Stimulated activated CD8-positive, alpha-beta memory T cell treated with anti-CD3 and anti-CD28 coated beads, Interleukin-12 subunit alpha, Interleukin-12 subunit beta, amount 100 ng/mL, for 4 hours (primary cell): ENCODE measurements at regions not wholly inside any gene's neighbourhood (a gene's known extent, or its start where the extent isn't known, plus 50 kb on each side); places are given as distances from the start of the nearest gene placed in this dataset.

Source experiments
- DNase-seq: peaks from one replicate; pipeline ENCODE4 v3.0.0-alpha.2; 2020; ENCODE audit warnings: low read depth

DNA sequence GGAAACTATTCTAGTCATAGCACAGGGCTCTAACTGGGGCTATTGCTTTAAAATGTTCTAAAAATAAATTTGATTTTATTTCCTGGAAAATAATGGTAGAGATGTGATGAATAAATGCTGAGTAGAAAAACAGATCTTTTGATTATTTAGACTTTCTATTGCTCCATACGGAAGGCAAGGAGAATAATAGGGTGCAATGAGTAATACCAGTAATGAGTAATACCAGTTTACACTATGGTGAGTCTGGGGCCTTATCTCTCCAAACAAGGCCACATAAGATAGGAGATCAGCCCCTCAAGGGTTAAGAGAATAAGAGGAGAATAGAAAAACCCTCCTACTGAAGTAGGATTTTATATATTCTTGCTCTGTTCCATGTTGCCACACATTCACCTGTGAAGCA lies 390.4 kb downstream of the KLF5 start:
- DNase-seq, result no peak

DNA sequence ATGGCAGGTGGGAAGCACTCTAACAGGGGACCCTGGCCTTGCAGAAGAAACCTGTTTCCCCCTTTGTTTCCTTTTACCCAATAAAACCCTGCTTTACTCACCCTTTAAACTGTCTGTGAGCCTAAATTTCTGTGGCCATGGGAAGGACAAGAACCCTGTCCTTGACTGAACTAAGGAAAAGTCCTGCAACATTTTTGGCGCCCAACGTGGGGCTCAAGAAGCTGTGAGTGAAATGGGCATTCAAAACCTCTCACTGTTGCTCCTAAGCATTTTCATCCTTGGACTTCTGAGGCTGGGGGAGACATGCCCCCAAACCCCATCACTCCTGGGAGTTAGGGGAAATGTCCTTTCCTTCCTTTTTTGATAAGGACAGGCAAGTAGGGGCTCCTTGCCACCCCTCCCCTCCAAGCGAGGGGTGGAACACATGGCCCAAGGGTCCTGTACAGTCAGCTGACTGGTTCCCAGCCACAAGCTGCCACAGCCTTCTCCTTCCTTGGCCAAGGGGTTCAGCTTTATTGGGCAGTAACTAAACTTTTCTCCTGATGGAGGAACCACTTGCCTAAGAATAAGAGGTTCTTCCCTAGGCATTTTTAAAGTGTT lies 381.6 kb downstream of the KLF5 start:
- DNase-seq, result no peak

DNA sequence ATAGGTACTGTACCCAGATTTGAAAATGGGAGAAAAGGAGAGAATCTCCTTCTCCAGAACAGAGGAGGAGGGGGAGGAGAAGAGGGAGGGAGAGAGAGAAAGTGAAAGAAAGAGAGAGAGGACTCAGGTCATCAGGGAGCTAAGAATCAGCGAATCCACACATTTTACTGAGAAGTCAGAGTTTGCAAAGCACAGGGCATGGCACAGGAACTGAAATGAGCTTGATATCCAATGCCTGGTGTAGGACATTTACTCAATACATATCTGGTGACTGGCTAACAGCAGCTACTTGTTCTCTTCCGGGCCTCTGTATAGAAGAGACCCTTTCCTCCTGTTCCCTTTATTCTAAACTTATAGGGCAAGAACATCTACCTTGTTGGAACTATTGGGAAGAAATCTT lies 375.1 kb downstream of the KLF5 start:
- no peak for DNase-seq

- no peak for DNase-seq
These were observed 374.7 kb downstream of the KLF5 start for GRCh38 chr13:73433458-73433857.

DNA sequence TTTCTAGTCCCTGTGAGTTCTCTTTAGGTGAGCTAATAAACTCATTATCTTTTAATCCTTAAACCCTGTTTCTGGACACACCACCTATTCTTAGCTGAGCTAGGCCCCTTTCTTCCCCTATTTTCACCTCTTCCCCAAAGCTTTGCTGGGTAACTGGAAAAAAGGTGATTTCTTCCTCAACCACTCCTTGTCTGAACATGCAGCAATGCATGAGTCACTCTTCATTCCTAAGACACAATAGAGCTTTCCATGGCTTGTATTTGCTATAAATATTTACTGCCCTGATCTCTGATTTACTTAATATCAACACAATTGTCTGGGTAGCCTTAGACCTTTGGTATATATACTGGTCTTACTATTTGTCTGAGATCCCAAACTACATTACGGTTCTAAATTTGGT lies 370.9 kb downstream of the KLF5 start:
- no peak for DNase-seq

- no peak for DNase-seq
These were observed 369.9 kb downstream of the KLF5 start for GRCh38 chr13:73428706-73429105.

GRCh38 chr13:73428137-73428536 lies 369.3 kb downstream of the KLF5 start:
- DNase-seq, result no peak

GRCh38 chr13:73422973-73423372 lies 364.2 kb downstream of the KLF5 start:
- no peak for DNase-seq

GRCh38 chr13:73421310-73421912 lies 362.6 kb downstream of the KLF5 start:
- no peak for DNase-seq

DNA sequence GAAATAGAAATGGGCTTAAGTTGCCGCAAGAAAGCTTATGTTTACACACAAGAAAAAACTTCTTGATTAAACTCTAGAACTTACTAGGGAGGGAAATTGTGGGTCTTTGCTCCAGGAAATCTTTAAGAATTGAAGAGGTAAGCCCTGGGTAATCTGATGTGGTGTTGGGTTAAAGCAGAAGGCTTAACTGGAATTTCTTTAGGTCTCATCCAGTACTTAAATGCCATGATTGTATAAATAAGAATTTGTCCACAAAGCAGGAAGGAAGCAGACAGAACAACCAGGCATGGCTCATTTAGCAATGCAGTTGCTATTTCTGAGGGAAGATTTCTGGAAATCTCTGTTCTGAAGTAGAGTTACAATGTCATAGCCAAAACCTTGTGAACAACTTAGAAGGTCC lies 360.4 kb downstream of the KLF5 start:
- no peak for DNase-seq

DNA sequence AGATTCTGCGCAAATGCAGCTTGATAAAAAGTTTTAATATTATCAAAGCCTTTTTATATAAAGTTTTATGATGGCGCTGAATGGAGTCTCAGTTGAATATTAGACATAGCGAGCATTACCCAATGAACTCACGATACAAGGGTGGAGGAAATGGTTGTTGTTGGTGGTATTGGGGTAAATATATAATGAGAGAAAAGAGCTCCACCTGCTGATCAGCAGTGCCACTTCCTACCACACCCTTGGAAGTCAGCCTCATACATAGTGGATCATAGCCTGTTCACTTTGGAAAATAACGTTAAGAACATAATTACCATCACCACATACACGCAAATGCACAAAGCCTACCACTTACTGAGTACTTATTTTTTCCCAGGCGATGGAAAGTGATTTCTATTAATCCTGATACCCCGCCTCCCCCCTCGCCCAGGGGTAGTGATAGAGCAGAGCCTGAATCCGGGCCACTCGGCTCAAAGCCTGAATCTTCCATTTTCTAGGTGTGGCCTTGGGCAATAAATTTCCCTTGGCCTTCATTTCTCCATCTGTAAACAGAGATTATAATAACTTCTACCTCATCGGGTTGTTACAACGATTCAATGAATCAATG lies 358.3 kb downstream of the KLF5 start:
- no peak for DNase-seq

DNA sequence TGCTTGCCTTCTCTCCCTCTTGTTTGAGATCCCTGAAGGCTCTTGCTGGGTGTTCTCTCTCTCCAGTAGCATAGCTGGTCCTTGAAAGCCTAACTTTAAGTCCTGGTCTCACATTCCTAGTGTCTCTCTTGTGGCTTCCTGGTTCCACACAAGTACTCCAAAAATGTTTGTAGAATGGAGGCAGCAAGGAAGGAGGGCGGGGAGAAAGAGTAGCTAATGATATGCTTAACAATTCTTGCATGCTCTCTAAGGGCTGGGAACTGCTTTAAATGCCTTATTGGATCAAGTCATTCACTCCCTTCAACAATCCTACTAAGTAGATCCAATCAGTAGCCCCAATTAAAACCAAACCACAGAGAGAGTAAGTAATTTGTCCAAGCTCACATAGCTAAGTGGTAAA lies 357.3 kb downstream of the KLF5 start:
- no peak for DNase-seq

GRCh38 chr13:73413656-73414055 lies 354.9 kb downstream of the KLF5 start:
- no peak for DNase-seq

DNA sequence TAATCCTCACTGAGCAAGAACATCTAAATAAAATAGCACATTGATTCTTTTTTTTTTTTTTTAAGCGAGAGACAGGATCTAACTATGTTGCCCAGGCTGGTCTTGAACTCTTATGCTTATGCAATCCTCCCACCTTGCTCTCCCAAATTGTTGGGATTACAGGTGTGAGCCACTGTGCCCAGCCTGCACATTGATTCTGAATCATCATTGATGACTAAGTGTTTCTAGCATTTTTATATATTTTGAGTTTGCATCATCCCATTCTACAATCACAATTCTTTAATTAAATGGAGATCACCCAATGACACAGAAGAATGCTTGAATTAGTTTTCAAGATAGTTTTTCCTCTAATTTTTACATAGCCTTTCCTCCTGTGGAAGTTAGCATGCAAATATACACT lies 354.1 kb downstream of the KLF5 start:
- no peak for DNase-seq

GRCh38 chr13:73411067-73411809 lies 352.4 kb downstream of the KLF5 start:
- no peak for DNase-seq

DNA sequence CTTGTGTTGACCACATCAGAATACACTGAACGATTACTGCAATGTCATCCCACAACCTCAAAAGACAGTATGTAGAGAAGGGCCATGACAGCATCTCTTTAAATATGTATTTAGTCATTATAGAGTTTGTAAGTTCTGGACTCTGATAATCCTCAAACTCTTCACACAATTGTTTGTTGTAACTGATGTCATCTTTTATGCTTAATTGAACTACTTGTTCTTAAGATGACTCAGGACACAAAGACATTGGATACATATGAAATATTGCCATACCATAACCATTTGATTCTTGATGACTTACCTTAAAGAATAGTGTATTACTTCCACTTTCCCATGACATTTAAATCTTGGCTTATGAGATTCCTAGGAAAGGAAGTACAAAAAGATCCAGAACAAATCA lies 347.6 kb downstream of the KLF5 start:
- DNase-seq, result no peak

GRCh38 chr13:73404581-73404980 lies 345.8 kb downstream of the KLF5 start:
- DNase-seq, result no peak

DNA sequence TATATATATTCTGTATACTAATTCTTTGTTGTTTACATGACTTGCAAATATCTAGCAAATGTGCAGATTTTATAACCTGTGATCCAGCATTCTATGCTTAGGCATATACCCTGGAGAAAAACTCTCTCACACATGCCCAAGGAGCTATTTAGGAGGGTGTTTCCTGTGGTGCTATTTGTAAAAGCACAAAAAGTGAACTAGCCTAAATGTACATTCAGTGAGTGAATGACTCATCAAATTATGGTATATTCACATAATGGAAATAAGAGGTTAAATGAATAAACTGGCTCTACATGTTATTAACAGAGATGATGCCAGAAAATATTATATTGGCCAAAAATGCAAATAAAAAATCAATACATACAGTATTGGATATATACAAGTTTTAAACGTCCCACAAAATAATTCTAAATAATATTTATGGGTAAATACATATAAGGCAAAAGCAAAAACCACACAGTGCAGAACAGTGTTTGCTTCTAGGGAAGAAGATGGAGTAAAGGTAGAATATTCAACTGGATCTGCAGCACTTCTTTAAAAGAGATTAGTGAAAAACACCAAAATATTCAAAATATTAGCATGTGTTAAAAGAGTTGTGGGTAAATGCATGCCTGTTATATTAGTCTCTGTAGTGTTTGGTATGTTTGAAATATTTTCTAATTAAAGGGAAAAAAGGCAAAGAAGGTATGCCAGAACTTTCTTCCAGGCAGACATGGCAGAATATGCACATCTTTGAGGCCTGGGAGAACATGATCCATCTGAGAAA lies 344.7 kb downstream of the KLF5 start:
- DNase-seq, result no peak

- DNase-seq, result no peak
These were observed 343.0 kb downstream of the KLF5 start for GRCh38 chr13:73401769-73402168.

DNA sequence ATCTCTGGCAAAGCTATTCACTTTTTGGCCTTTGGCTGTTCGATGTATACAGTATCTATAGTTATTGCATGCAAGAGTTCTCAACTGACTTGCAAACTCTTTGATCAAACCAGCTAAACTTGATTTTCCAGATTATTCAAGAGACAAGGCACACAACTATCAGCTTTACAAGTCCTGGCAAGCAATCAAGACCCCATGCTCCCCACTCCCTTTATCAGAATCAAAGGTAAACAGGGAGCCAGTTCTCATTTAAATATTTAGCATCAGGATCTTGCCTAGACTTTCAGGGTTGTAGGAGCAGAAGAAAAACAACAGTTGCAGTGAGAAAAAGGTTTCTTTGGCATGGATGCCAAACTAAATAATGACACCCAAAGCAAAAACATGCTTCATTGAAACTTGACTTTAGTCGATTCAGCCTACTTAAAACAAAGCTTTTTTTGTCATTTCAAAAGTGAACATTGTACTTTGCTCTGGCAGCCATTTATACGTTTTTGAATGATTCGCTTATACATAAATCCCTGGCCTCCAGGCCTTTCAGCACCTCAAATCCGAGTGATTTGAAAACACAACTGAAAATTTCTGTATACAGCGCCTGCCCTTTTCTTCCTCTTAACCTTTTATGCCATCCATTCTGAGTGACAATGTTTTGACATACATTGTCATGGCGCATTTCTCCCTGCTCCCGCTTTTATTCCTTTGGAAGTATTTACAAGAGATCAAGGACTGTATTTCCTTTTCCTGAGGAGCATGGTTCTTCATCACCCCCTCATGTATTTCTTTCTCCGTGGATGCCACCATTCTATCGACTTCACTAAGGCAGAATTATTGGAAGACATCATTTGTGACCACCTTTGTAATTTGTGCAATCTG lies 340.8 kb downstream of the KLF5 start:
- no peak for DNase-seq

- no peak for DNase-seq
These were observed 338.9 kb downstream of the KLF5 start for GRCh38 chr13:73397496-73398305.
